Activated CD4-positive, alpha-beta T cell treated with anti-CD3 and anti-CD28 coated beads for 48 hours (primary cell): ENCODE measurements at regions not wholly inside any gene's neighbourhood (a gene's known extent, or its start where the extent isn't known, plus 50 kb on each side); places are given as distances from the start of the nearest gene placed in this dataset.

Source experiments
- DNase-seq: peaks from one replicate; pipeline ENCODE4 v3.0.0-alpha.2; 2020

GRCh38 chr2:172232708-172233396, 130.2 kb upstream of the DLX2 start:
- no peak for DNase-seq

- DNase-seq: no peak
Measured at GRCh38 chr2:172233987-172234715, 131.5 kb upstream of the DLX2 start.

GRCh38 chr2:172234716-172235691, 132.3 kb upstream of the DLX2 start:
- peak; percentile 38 for DNase-seq

GRCh38 chr2:172239944-172240590, 137.4 kb upstream of the DLX2 start:
- DNase-seq: no peak

GRCh38 chr2:172241222-172241621, 138.5 kb upstream of the DLX2 start:
- no peak for DNase-seq

- no peak for DNase-seq
Measured at GRCh38 chr2:172242471-172242870, 139.8 kb upstream of the DLX2 start.

GRCh38 chr2:172242961-172243360, 140.3 kb upstream of the DLX2 start:
- DNase-seq: no peak

- no peak for DNase-seq
Measured at GRCh38 chr2:172244419-172245130, 141.9 kb upstream of the DLX2 start.

- DNase-seq: no peak
Measured at GRCh38 chr2:172246649-172247048, 143.9 kb upstream of the DLX2 start.

GRCh38 chr2:172247203-172247602, 144.5 kb upstream of the DLX2 start:
- DNase-seq: no peak

GRCh38 chr2:172248381-172248780, 145.7 kb upstream of the DLX2 start:
- DNase-seq: no peak

- no peak for DNase-seq
Measured at GRCh38 chr2:172248785-172249187, 146.1 kb upstream of the DLX2 start.

GRCh38 chr2:172249334-172249733, 146.6 kb upstream of the DLX2 start:
- DNase-seq: no peak

- peak; percentile 27 for DNase-seq
Measured at GRCh38 chr2:172249986-172250385, 147.3 kb upstream of the DLX2 start.

GRCh38 chr2:172251231-172251630, 148.5 kb upstream of the DLX2 start:
- DNase-seq: no peak

- DNase-seq: no peak
Measured at GRCh38 chr2:172252154-172252553, 149.5 kb upstream of the DLX2 start.

- DNase-seq: peak; percentile 69
Measured at GRCh38 chr2:172253190-172254052, 150.7 kb upstream of the DLX2 start.

GRCh38 chr2:172256886-172257285, 154.2 kb upstream of the DLX2 start:
- no peak for DNase-seq

- no peak for DNase-seq
Measured at GRCh38 chr2:172259827-172260226, 157.1 kb upstream of the DLX2 start.

GRCh38 chr2:172260336-172260735, 157.6 kb upstream of the DLX2 start:
- no peak for DNase-seq

- no peak for DNase-seq
Measured at GRCh38 chr2:172261292-172261691, 158.6 kb upstream of the DLX2 start.
